ENCODE measurements at regions not wholly inside any gene's neighbourhood (a gene's known extent, or its start where the extent isn't known, plus 50 kb on each side); places are given as distances from the start of the nearest gene placed in this dataset.

- TF ChIP-seq SIN3A (conservative IDR thresholded peaks at IDR 0.05 in 1 of 2, IDR thresholded peaks at IDR 0.05 in 1 of 2; ENCODE audit: low read depth in 1 of 2, low read length in 2 of 2), result no peak
- TF ChIP-seq ATF2 (IDR thresholded peaks at IDR 0.05; ENCODE audit: low read length), result no peak
- TF ChIP-seq TEAD4 (IDR thresholded peaks at IDR 0.05; ENCODE audit: low read depth, low read length), result no peak
- TF ChIP-seq SP4 (IDR thresholded peaks at IDR 0.05; ENCODE audit: low read length), result no peak
- no peak for TF ChIP-seq EP300 (IDR thresholded peaks at IDR 0.05; ENCODE audit: borderline replicate concordance in 1 of 2, low read depth in 2 of 2, low read length in 2 of 2)
- no peak for TF ChIP-seq BACH1 (IDR thresholded peaks at IDR 0.05; ENCODE audit: low read length)
- TF ChIP-seq TAF1 (IDR thresholded peaks at IDR 0.05; ENCODE audit: low read depth, low read length), result no peak
- no peak for TF ChIP-seq ASH2L (IDR thresholded peaks at IDR 0.05; ENCODE audit: low read length)
- no peak for TF ChIP-seq E2F6 (IDR thresholded peaks at IDR 0.05)
- TF ChIP-seq HDAC2 (IDR thresholded peaks at IDR 0.05; ENCODE audit: borderline replicate concordance in 1 of 2, low read depth in 2 of 2, low read length in 2 of 2), result no peak
- no peak overlapping the region for H2AK5ac ChIP-seq (ENCODE audit: low read depth, low read length)
- H2AFZ ChIP-seq (ENCODE audit: low read length), result no peak overlapping the region
- H3K9ac ChIP-seq (replicated peaks in 1 of 4; ENCODE audit: extremely low read depth in 1 of 4, low read depth in 3 of 4, low read length in 3 of 4), result no peak overlapping the region
- H3K23ac ChIP-seq (ENCODE audit: insufficient read length), result no peak overlapping the region
- no peak overlapping the region for H3K27ac ChIP-seq (ENCODE audit: low read depth, low read length)
- ChIA-PET POLR2A (ENCODE audit: partially characterized antibody) (no interaction called here), CTCF (ENCODE audit: partially characterized antibody) (interaction anchor here (1.2 kb wide), 1 partner anchor 9 kb away, joined by 6 read pairs; no protein-coding TSS in a partner anchor)
- DNase-seq (ENCODE audit: low read depth in 1 of 2, low spot score in 2 of 2), result no peak
- H3K4me3 ChIP-seq (ENCODE audit: extremely low read depth in 1 of 4, insufficient read depth in 2 of 4, low read depth in 3 of 4, low read length in 4 of 4), result no peak overlapping the region
- H4K91ac ChIP-seq (replicated peaks; ENCODE audit: insufficient read length, low read length), result no peak overlapping the region
- H2BK5ac ChIP-seq (ENCODE audit: low read depth, low read length), result no peak overlapping the region
- H3K9me3 ChIP-seq (ENCODE audit: insufficient read depth in 2 of 2, low read depth in 1 of 2, low read length in 1 of 2), result no peaks in the 10 kb centered on the region
- no peaks in the 10 kb centered on the region for H3K4me1 ChIP-seq (replicated peaks in 1 of 4; ENCODE audit: control insufficient read depth in 3 of 4, insufficient read depth in 4 of 4, low read length in 3 of 4)
- no peak overlapping the region for H4K5ac ChIP-seq (ENCODE audit: insufficient read length, low read depth, low read length)
- FAIRE-seq, result no peak
- H3K4me2 ChIP-seq (ENCODE audit: insufficient read depth in 1 of 2, low read depth in 2 of 2, low read length in 2 of 2), result no peak overlapping the region
- no peaks in the 10 kb centered on the region for H4K20me1 ChIP-seq (replicated peaks in 1 of 2; ENCODE audit: control insufficient read depth in 1 of 2, insufficient read depth in 2 of 2, low read length in 2 of 2)
- no peak overlapping the region for H2BK15ac ChIP-seq (ENCODE audit: low read length)
- H3K36me3 ChIP-seq (ENCODE audit: control insufficient read depth in 2 of 4, insufficient read depth in 4 of 4, low read length in 3 of 4), result no peaks in the 10 kb centered on the region
- H2BK20ac ChIP-seq (ENCODE audit: low read length), result no peak overlapping the region
- no peak overlapping the region for H2BK12ac ChIP-seq (ENCODE audit: low read depth, low read length)
- H3K27me3 ChIP-seq (replicated peaks in 1 of 4; ENCODE audit: control insufficient read depth in 3 of 4, extremely low read depth in 1 of 4, insufficient read depth in 3 of 4, low read length in 3 of 4), result no peaks in the 10 kb centered on the region
- H3K14ac ChIP-seq (ENCODE audit: insufficient read length), result no peak overlapping the region
- H2BK120ac ChIP-seq (replicated peaks; ENCODE audit: low read depth, low read length), result no peak overlapping the region
- H3K18ac ChIP-seq (ENCODE audit: extremely low read depth, low read length), result no peak overlapping the region
- no peaks in the 10 kb centered on the region for H3K79me2 ChIP-seq (ENCODE audit: control insufficient read depth in 1 of 2, insufficient read depth in 2 of 2, low read length in 2 of 2)
- H3K4ac ChIP-seq (replicated peaks; ENCODE audit: insufficient read length, low read depth, low read length), result no peak overlapping the region
- H3K23me2 ChIP-seq (ENCODE audit: low read depth, low read length), result no peaks in the 10 kb centered on the region
- H4K8ac ChIP-seq (ENCODE audit: extremely low read depth, insufficient read depth, low read length), result no peak overlapping the region
- WGBS, 2 experiments (ENCODE audit: extremely low coverage in 1 of 2, insufficient coverage in 1 of 2, insufficient read length in 1 of 2, insufficient replicate concordance in 2 of 2, low coverage in 1 of 2, low lambda C conversion rate in 2 of 2, missing lambda C conversion rate in 1 of 2), result 83% methylated on average over 2 of the region's 2 CpGs; no CpG with 5 or more reads in 1 of the 2 experiments
- no peaks in the 10 kb centered on the region for H3K79me1 ChIP-seq (ENCODE audit: low read depth, low read length)
- H3K56ac ChIP-seq (replicated peaks; ENCODE audit: insufficient read length, low read depth, low read length), result no peak overlapping the region
Observed at GRCh38 chr12:59973515-59973914, 377.7 kb downstream of the SLC16A7 start.
